CD4-positive, alpha-beta T cell (primary cell): ENCODE measurements at regions not wholly inside any gene's neighbourhood (a gene's known extent, or its start where the extent isn't known, plus 50 kb on each side); places are given as distances from the start of the nearest gene placed in this dataset.

Experiments used
- ATAC-seq: fragments of 200-7000 bp; cut with Tn5 transposase; one replicate; pipeline ENCODE4 v1.10.0; 2022; ENCODE audit warnings: mild to moderate bottlenecking; ENCODE audit not compliant: poor library complexity
- CTCF ChIA-PET: fragments of 350-600 bp; sonication (Branson Sonifier 250); formaldehyde crosslinking; loops from one replicate; lab custom pipeline; 2021; ENCODE audit warnings: antibody characterized with exemption, inconsistent platforms; lab: Charles Lee
- POLR2A ChIA-PET: fragments of 350-600 bp; sonication (Branson Sonifier 250); formaldehyde crosslinking; loops from one replicate; lab custom pipeline; 2021; ENCODE audit warnings: antibody characterized with exemption, inconsistent platforms; lab: Charles Lee
- DNase-seq, 14 experiments: peaks; one replicate each; pipeline ENCODE4 v3.0.0-alpha.2; 2013 to 2020; ENCODE audit warnings: mixed read lengths in 2 of 14
- H3K27ac ChIP-seq, 2 donors: one replicate each; pipeline versions ENCODE4 v1.5.1 to v1.7.0; 2013; ENCODE audit warnings: low read length in 2 of 2, low read depth in 1 of 2, mild to moderate bottlenecking in 1 of 2
- H3K27me3 ChIP-seq, 2 experiments: 1 replicate in 1 of 2; 2 replicates in 1 of 2; pipeline versions ENCODE4 v1.6.1 to v1.7.0; 2013; ENCODE audit warnings: low read length in 2 of 2, control low read depth in 1 of 2, mild to moderate bottlenecking in 1 of 2, moderate library complexity in 1 of 2; ENCODE audit not compliant: insufficient read depth in 2 of 2, control insufficient read depth in 1 of 2
- H3K36me3 ChIP-seq: one replicate; pipeline ENCODE4 v1.6.1; 2013; ENCODE audit warnings: low read length, control low read depth; ENCODE audit not compliant: insufficient read depth
- H3K4me1 ChIP-seq: one replicate; pipeline ENCODE4 v1.6.1; 2013; ENCODE audit warnings: low read length, control low read depth; ENCODE audit not compliant: insufficient read depth
- H3K4me3 ChIP-seq: one replicate; pipeline ENCODE4 v1.5.1; 2013; ENCODE audit warnings: mild to moderate bottlenecking, low read length, moderate library complexity
- H3K9me3 ChIP-seq, 2 experiments: 1 replicate in 1 of 2; 2 replicates in 1 of 2; pipeline versions ENCODE4 v1.6.1 to v1.7.0; 2013; ENCODE audit warnings: low read length in 2 of 2, mild to moderate bottlenecking in 2 of 2, control low read depth in 1 of 2, moderate library complexity in 1 of 2; ENCODE audit not compliant: control insufficient read depth in 1 of 2, insufficient read depth in 1 of 2
- H3K27ac Mint-ChIP-seq: one replicate; pipeline ENCODE4 v1.8.0; 2020; ENCODE audit warnings: mixed read lengths
- H3K27me3 Mint-ChIP-seq: one replicate; pipeline ENCODE4 v1.8.0; 2021; ENCODE audit warnings: mixed read lengths
- H3K36me3 Mint-ChIP-seq: one replicate; pipeline ENCODE4 v1.8.0; 2021; ENCODE audit warnings: low read depth, mixed read lengths
- H3K4me1 Mint-ChIP-seq: one replicate; pipeline ENCODE4 v1.8.0; 2021; ENCODE audit warnings: low read depth, mixed read lengths
- H3K4me3 Mint-ChIP-seq: one replicate; pipeline ENCODE4 v1.8.0; 2020; ENCODE audit warnings: mild to moderate bottlenecking, mixed read lengths
- H3K9me3 Mint-ChIP-seq: one replicate; pipeline ENCODE4 v1.8.0; 2020; ENCODE audit warnings: mixed read lengths
- CTCF ChIP-seq: fragments of 200-600 bp; IDR thresholded peaks from one replicate; pipeline ENCODE4 v1.8.0; 2022; ENCODE audit warnings: antibody characterized with exemption, mild to moderate bottlenecking
- intact Hi-C, 2 experiments: fragments of 100-400 bp; cut with DNase I in 1 of 2; cut with micrococcal nuclease in 1 of 2; formaldehyde crosslinking; loops; one replicate each; pipeline versions ENCODE4 v1.15.1 to v1.9.0; 2023 to 2025; cut with DNase I, micrococcal nuclease

GRCh38 chr6:168179133-168179532 is 100.1 kb upstream of the FRMD1 start:
- H3K4me3 ChIP-seq, result no peak overlapping the region
- TF ChIP-seq CTCF, result no peak
- no peaks in the 10 kb centered on the region for H3K4me1 ChIP-seq
- no peak for ATAC-seq
- Mint-ChIP-seq H3K9me3 (no peaks in the 10 kb centered on the region), H3K27ac (no peak overlapping the region), H3K4me1 (no peaks in the 10 kb centered on the region), H3K36me3 (no peaks in the 10 kb centered on the region), H3K4me3 (no peak overlapping the region), H3K27me3 (peaks cover 20% of the 10 kb centered on the region)
- H3K9me3 ChIP-seq, result no peaks in the 10 kb centered on the region
- intact Hi-C loops, result no loop called here
- POLR2A ChIA-PET, result no interaction called here
- no peaks in the 10 kb centered on the region for H3K36me3 ChIP-seq
- CTCF ChIA-PET, result no interaction called here
- no peak overlapping the region for H3K27ac ChIP-seq
- no peak for DNase-seq
- peaks cover 0 to 2% of the 10 kb centered on the region in 2 experiments for H3K27me3 ChIP-seq

GRCh38 chr6:168177103-168177891 is 98.3 kb upstream of the FRMD1 start:
- no peak for ATAC-seq
- Mint-ChIP-seq H3K4me3 (no peak overlapping the region), H3K36me3 (no peaks in the 10 kb centered on the region), H3K27ac (no peak overlapping the region), H3K4me1 (no peaks in the 10 kb centered on the region), H3K9me3 (no peaks in the 10 kb centered on the region), H3K27me3 (peaks cover 24% of the 10 kb centered on the region)
- peaks cover 0 to 2% of the 10 kb centered on the region in 2 experiments for H3K27me3 ChIP-seq
- no peaks in the 10 kb centered on the region for H3K36me3 ChIP-seq
- DNase-seq, result no peak
- no peaks in the 10 kb centered on the region for H3K4me1 ChIP-seq
- no peak for TF ChIP-seq CTCF
- no peaks in the 10 kb centered on the region for H3K9me3 ChIP-seq
- CTCF ChIA-PET, result no interaction called here
- no peak overlapping the region for H3K4me3 ChIP-seq
- POLR2A ChIA-PET, result no interaction called here
- H3K27ac ChIP-seq, result no peak overlapping the region
- intact Hi-C loops, result no loop called here

- Mint-ChIP-seq H3K9me3 (no peaks in the 10 kb centered on the region), H3K36me3 (no peaks in the 10 kb centered on the region), H3K27me3 (peaks cover 23% of the 10 kb centered on the region), H3K27ac (no peak overlapping the region), H3K4me1 (no peaks in the 10 kb centered on the region), H3K4me3 (no peak overlapping the region)
- intact Hi-C loops, result loop anchor here in 1 of 2 experiments (5.0 kb wide), 1 partner anchor 395 kb away; no protein-coding TSS in a partner anchor
- no peak for DNase-seq
- peaks cover 0 to 11% of the 10 kb centered on the region in 2 experiments for H3K9me3 ChIP-seq
- no peak overlapping the region for H3K27ac ChIP-seq
- no peak for ATAC-seq
- ChIA-PET CTCF (no interaction called here), POLR2A (no interaction called here)
- no peaks in the 10 kb centered on the region for H3K36me3 ChIP-seq
- H3K4me3 ChIP-seq, result no peak overlapping the region
- TF ChIP-seq CTCF, result no peak
- H3K4me1 ChIP-seq, result peaks cover 5% of the 10 kb centered on the region
- H3K27me3 ChIP-seq, result no peaks in the 10 kb centered on the region
Observed at GRCh38 chr6:168171673-168172353, 92.8 kb upstream of the FRMD1 start.
